Fibroblast of peridontal ligament (primary cell): ENCODE measurements at regions not wholly inside any gene's neighbourhood (a gene's known extent, or its start where the extent isn't known, plus 50 kb on each side); places are given as distances from the start of the nearest gene placed in this dataset.
"Not testable (repeated sequence)": the region's sequence is repeated elsewhere in the genome, so short reads cannot be mapped to it uniquely, and the experiment has no call there.

Source experiments
- DNase-seq: peaks from one replicate; pipeline ENCODE4 v3.0.0-alpha.2; 2010; ENCODE audit errors: extremely low read depth

DNA sequence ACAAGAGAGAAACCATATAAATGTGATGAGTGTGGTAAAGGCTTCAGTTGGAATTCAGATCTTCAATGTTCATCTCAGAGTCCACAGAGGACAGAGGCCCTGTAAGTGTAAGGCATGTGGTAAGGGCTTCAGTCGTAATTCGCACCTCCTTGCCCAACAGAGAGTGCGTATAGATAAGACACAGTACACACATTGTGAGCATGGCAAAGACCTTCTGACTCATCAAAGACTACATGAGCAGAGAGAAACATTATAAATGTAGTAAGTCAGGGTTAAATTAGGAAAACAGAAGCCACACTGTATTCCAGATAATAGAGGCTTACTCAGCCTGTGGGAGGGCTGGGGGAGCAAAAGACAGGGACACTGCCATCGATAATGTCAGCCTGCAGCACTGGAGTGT lies 98.1 kb upstream of the GPR39 start:
- not testable (repeated sequence) for DNase-seq

- DNase-seq = not testable (repeated sequence)
Measured at GRCh38 chr2:132324005-132324404, 92.6 kb upstream of the GPR39 start.

DNA sequence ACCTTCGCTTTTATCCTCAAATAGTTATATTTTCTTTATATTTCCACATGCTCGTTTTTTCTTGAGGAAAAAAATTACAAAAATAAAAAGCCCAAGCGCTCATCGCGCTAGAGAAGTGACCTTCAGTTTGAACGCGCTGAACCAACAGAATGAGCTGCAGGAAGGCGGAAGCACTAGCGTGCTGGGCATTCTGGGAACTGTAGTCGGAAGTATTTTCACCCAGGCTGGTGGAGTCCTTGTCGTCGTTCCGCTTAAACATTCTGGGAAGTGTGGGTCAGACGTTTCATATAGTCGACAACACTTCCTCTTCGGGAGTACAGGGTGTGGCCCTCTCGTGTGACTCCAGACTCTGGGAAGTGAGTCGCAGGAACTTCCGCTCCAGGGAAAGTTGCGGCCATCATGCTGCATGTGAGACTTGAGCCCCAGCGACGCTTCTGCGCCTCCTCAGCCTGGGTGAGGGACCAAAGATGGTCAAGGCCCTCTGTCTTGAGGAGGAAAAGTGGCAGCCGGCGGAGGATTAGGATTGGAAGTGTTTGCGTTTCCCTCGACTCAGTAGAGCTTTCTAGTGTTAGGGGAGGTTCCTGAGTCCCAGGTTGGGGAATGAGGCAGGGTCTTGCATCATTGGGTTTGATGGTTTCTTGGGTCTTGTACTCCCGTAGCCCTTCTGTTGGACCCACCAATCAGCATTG lies 84.1 kb upstream of the GPR39 start:
- not testable (repeated sequence) for DNase-seq

GRCh38 chr2:132337135-132337534 lies 79.5 kb upstream of the GPR39 start:
- not testable (repeated sequence) for DNase-seq

- DNase-seq = not testable (repeated sequence)
Measured at GRCh38 chr2:132337844-132338243, 78.8 kb upstream of the GPR39 start.

GRCh38 chr2:132347041-132347780 lies 69.4 kb upstream of the GPR39 start:
- DNase-seq = peak; percentile 80

DNA sequence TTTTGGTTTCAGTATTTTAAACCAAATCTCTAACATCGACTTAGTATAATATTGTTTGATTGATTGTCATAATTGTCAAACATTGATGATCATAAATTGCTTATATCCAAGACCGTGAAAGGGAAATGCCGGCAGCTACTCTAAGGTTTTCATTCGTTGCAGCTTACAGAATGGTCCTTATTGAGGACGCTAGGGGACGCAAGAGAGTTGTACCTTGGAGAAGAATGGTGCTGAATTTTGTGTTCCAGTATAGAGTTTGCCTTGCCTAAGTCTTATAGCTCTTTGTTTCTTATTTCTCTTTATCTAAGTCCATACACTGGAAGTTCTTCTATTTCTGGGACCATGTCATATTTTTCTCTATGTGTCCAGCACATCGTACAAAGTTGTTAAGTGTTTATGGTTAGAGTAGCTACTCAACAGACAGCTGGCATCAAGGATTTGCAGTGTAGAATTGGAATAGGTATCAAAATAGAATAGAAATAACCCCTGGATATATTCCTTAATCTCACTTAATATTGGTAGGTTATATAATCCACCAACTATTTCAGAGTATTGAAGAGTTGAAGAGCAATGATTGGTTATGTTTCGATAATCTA lies 67.4 kb upstream of the GPR39 start:
- peak; percentile 73 for DNase-seq

- not testable (repeated sequence) for DNase-seq
Measured at GRCh38 chr2:132351668-132352067, 64.9 kb upstream of the GPR39 start.

DNA sequence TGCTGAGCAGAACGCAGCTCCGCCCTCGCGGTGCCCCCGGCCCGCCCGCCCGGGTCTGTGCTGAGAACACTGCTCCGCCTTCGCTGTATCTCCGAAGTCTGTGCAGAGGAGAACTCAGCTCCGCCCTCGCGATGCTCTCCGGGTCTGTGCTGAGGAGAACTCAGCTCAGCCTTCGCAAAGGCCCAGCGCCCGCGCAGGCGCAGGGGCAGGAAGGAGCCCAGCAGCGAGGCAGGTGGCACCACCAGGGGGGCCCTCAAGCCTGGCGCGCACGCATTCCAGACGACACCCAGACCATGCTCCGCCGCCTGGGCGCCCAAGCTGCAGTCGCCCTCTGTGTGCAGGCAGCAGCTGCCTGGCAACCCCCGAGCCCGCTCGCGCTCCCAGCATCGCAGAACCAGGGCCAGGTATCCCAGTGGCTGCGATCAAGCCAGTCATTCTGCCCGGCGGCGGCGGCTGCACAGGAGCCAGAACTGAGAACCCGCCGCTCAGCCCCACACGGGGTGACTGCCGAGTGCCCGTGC lies 64.1 kb upstream of the GPR39 start:
- DNase-seq = peak; percentile 21

- not testable (repeated sequence) for DNase-seq
Measured at GRCh38 chr2:132353380-132353779, 63.2 kb upstream of the GPR39 start.

DNA sequence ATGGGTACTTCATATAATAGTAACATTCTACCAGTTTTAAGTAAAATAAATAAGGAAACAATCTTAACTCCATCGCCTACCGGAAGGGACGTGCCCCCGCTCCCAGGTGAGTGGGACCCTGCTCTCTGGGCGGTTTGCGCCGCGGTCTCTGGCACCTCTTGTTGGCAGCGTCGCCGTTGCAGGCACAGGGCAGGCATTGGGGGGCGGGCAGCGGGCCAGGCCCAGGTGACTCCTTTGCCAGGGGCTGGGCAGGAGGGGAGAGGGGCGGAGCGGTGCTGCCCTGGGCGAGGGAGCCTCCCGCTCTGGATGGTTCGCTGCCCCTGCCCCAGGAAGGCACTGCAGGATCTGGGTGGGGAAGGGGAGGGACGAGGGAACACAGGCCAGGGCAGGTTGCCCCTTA lies 55.6 kb upstream of the GPR39 start:
- not testable (repeated sequence) for DNase-seq

- DNase-seq = not testable (repeated sequence)
Measured at GRCh38 chr2:132361498-132361897, 55.1 kb upstream of the GPR39 start.

- not testable (repeated sequence) for DNase-seq
Measured at GRCh38 chr2:132363352-132363751, 53.3 kb upstream of the GPR39 start.

- not testable (repeated sequence) for DNase-seq
Measured at GRCh38 chr2:132365963-132366362, 50.6 kb upstream of the GPR39 start.

GRCh38 chr2:132366421-132367180 lies 50.0 kb upstream of the GPR39 start:
- no peak for DNase-seq
